Cardiac muscle cell (in vitro differentiated cells and primary cell): ENCODE measurements at regions not wholly inside any gene's neighbourhood (a gene's known extent, or its start where the extent isn't known, plus 50 kb on each side); places are given as distances from the start of the nearest gene placed in this dataset.

ENCODE experiments used
- DNase-seq, 2 donors: peaks; one replicate each; pipeline versions ENCODE4 v3.0.0 to v3.0.0-alpha.2; 2010 to 2017; ENCODE audit warnings: low read depth in 1 of 2, low spot score in 1 of 2
- H3K27ac ChIP-seq: fragments of 200-600 bp; sonication (generic); 2 replicates; pipeline ENCODE4 v1.5.1; 2016
- H3K27me3 ChIP-seq: fragments of 200-600 bp; sonication (generic); 2 replicates; pipeline ENCODE4 v1.6.0; 2016; ENCODE audit warnings: control low read depth
- H3K36me3 ChIP-seq: fragments of 200-600 bp; sonication (generic); 2 replicates; pipeline ENCODE4 v1.5.1; 2016; ENCODE audit warnings: control low read depth
- H3K4me1 ChIP-seq: fragments of 200-600 bp; sonication (generic); 2 replicates; pipeline ENCODE4 v1.8.1; 2017; ENCODE audit warnings: low read depth, mild to moderate bottlenecking, mixed run types
- H3K4me3 ChIP-seq: fragments of 200-600 bp; sonication (generic); 2 replicates; pipeline ENCODE4 v1.5.1; 2016; ENCODE audit warnings: mild to moderate bottlenecking
- H3K9me3 ChIP-seq: fragments of 200-600 bp; sonication (generic); 2 replicates; pipeline ENCODE4 v1.5.1; 2017; ENCODE audit warnings: low read depth, mild to moderate bottlenecking, control low read depth
- CTCF ChIP-seq: IDR thresholded peaks from 2 replicates; pipeline ENCODE4 v1.5.1; 2012; ENCODE audit warnings: low read depth, mild to moderate bottlenecking, low read length

DNA sequence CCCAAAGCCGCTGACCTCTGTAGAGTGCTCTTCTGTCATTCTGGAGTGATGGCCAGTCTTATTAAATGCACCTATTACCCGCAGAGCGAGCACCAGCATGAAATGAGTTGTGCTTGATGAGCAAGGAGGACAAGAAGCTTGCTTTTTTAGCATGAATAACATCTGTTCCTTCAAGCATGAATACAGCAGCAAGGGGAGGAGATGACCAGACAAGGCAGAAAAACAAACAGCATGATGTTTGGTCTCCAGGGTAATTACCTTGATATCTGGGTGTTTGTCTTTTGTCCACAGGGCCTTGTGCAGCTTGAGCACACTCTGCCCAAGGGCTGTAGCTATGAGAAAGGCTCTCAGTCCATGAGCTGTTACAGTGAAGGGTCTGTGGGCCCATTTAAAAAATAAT lies 324.8 kb upstream of the DDX53 start:
- no peak for TF ChIP-seq CTCF
- no peaks in the 10 kb centered on the region for H3K9me3 ChIP-seq
- H3K36me3 ChIP-seq: no peaks in the 10 kb centered on the region
- no peak overlapping the region for H3K4me3 ChIP-seq
- no peaks in the 10 kb centered on the region for H3K27me3 ChIP-seq
- H3K27ac ChIP-seq: no peak overlapping the region
- no peak for DNase-seq
- no peaks in the 10 kb centered on the region for H3K4me1 ChIP-seq

- Histone ChIP-seq H3K4me3 (no peak overlapping the region), H3K4me1 (peaks cover 15% of the 10 kb centered on the region), H3K36me3 (no peaks in the 10 kb centered on the region), H3K9me3 (no peaks in the 10 kb centered on the region), H3K27ac (no peak overlapping the region), H3K27me3 (no peaks in the 10 kb centered on the region)
- peak; percentile 4 to 81 for DNase-seq
- no peak for TF ChIP-seq CTCF
These were observed 313.6 kb upstream of the DDX53 start for GRCh38 chrX:22686138-22686541.

GRCh38 chrX:22689290-22689689 lies 310.5 kb upstream of the DDX53 start:
- no peaks in the 10 kb centered on the region for H3K36me3 ChIP-seq
- no peak overlapping the region for H3K4me3 ChIP-seq
- no peak overlapping the region for H3K27ac ChIP-seq
- H3K27me3 ChIP-seq: no peaks in the 10 kb centered on the region
- peak in 1 of 2 donors; percentile 12 for DNase-seq
- H3K9me3 ChIP-seq: no peaks in the 10 kb centered on the region
- peaks cover 26% of the 10 kb centered on the region for H3K4me1 ChIP-seq
- no peak for TF ChIP-seq CTCF

DNA sequence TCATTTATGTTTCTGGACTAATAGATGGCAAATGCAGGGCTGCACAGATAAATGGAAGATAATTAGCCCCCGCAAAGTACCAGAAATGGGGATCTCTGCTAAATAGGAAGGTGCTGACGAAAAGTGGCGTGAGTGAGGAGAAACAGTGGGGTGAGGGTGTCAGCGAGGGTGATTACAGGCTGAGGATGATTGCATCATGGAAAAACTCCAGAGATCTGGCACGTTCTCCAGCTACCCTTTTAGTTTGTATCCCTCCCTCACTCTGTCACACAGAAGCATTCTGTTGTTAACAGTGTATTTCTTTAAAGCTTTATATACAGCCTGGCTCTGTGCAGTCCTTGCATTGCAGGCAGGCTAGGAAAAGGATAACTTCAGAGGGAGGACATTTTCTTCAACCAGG lies 309.6 kb upstream of the DDX53 start:
- peak; percentile 53 to 76 for DNase-seq
- Histone ChIP-seq H3K9me3 (no peaks in the 10 kb centered on the region), H3K27ac (peak overlapping the region; percentile 67), H3K36me3 (no peaks in the 10 kb centered on the region), H3K4me1 (peaks cover 26% of the 10 kb centered on the region), H3K4me3 (no peak overlapping the region), H3K27me3 (no peaks in the 10 kb centered on the region)
- no peak for TF ChIP-seq CTCF

DNA sequence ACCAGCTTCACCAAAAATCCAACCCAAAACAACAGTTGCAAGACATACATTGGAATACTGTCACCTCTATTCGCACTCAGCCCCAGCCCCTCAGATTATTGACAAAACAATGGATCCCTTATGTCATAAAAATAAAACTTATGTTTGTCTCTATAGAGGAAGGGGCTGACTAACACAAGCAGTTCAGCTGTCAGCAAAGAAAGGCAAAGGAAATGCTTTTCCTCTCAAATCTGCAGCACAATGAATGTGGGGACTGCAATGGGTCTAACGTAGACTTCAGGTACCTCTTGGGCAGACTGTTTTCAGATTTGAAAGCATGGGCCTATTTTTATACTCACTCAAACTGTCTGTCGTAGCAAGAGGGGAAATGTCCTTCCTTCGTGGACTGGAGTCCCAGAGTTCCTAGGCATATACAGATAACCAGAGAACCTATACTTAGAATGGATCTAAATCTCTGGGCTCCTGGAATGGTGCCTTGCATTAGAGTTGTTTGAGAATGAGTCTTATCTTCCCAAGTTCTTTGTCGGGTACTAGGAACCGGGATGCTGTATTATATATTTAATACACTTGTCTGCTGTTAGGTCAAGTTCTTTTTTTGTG lies 307.7 kb upstream of the DDX53 start:
- H3K4me3 ChIP-seq: no peak overlapping the region
- peak overlapping the region; percentile 10 for H3K27ac ChIP-seq
- H3K4me1 ChIP-seq: peaks cover 26% of the 10 kb centered on the region
- no peak for DNase-seq
- no peak for TF ChIP-seq CTCF
- H3K27me3 ChIP-seq: no peaks in the 10 kb centered on the region
- no peaks in the 10 kb centered on the region for H3K9me3 ChIP-seq
- no peaks in the 10 kb centered on the region for H3K36me3 ChIP-seq
